GM12872 (cell line): ENCODE measurements at regions not wholly inside any gene's neighbourhood (a gene's known extent, or its start where the extent isn't known, plus 50 kb on each side); places are given as distances from the start of the nearest gene placed in this dataset.

Source experiments
- CTCF ChIP-seq: IDR thresholded peaks from 3 replicates; pipeline ENCODE4 v1.5.1; 2011; ENCODE audit warnings: low read depth, mild to moderate bottlenecking, low read length, moderate library complexity; ENCODE audit not compliant: insufficient read depth

GRCh38 chr20:10793766-10794165, 120.0 kb upstream of the JAG1 start:
- no peak for TF ChIP-seq CTCF

- no peak for TF ChIP-seq CTCF
These were observed 121.0 kb upstream of the JAG1 start for GRCh38 chr20:10794765-10795164.

GRCh38 chr20:10795286-10796026, 121.7 kb upstream of the JAG1 start:
- no peak for TF ChIP-seq CTCF

- TF ChIP-seq CTCF: no peak
These were observed 125.0 kb upstream of the JAG1 start for GRCh38 chr20:10798811-10799210.

GRCh38 chr20:10799735-10800134, 125.9 kb upstream of the JAG1 start:
- TF ChIP-seq CTCF: no peak

- TF ChIP-seq CTCF: no peak
These were observed 126.5 kb upstream of the JAG1 start for GRCh38 chr20:10800288-10800687.

- TF ChIP-seq CTCF: no peak
These were observed 128.4 kb upstream of the JAG1 start for GRCh38 chr20:10802236-10802635.
